ENCODE measurements at regions not wholly inside any gene's neighbourhood (a gene's known extent, or its start where the extent isn't known, plus 50 kb on each side); places are given as distances from the start of the nearest gene placed in this dataset.
"Not testable (repeated sequence)": the region's sequence is repeated elsewhere in the genome, so short reads cannot be mapped to it uniquely, and the experiment has no call there.

DNA sequence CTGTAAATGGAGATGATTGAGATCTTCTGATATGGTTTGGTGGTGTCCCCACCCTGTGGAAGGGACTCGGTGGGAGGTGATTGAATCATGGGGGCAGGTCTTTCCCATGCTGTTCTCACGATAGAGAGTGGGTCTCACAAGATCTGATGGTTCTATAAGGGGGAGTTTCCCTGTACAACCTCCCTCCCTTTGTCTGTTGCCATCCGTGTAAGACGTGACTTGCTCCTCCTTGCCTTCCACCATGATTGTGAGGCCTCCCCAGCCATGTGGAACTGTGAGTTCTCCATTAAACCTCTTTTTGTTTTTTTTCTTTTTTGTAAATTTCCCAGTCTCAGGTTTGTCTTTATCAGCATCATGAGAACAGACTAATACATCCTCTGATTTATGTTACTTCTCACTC lies 55.1 kb upstream of the PAGE5 start:
- TF ChIP-seq, protein P1, sequence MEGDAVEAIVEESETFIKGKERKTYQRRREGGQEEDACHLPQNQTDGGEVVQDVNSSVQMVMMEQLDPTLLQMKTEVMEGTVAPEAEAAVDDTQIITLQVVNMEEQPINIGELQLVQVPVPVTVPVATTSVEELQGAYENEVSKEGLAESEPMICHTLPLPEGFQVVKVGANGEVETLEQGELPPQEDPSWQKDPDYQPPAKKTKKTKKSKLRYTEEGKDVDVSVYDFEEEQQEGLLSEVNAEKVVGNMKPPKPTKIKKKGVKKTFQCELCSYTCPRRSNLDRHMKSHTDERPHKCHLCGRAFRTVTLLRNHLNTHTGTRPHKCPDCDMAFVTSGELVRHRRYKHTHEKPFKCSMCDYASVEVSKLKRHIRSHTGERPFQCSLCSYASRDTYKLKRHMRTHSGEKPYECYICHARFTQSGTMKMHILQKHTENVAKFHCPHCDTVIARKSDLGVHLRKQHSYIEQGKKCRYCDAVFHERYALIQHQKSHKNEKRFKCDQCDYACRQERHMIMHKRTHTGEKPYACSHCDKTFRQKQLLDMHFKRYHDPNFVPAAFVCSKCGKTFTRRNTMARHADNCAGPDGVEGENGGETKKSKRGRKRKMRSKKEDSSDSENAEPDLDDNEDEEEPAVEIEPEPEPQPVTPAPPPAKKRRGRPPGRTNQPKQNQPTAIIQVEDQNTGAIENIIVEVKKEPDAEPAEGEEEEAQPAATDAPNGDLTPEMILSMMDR (IDR thresholded peaks at IDR 0.05 in 8 of 11, conservative IDR thresholded peaks at IDR 0.05 in 3 of 11): not testable (repeated sequence)
- not testable (repeated sequence) for TF ChIP-seq POLR2A (IDR thresholded peaks at IDR 0.05)

Measured in spleen (tissue), 7 donors.